GM21423 (cell line): ENCODE measurements at regions not wholly inside any gene's neighbourhood (a gene's known extent, or its start where the extent isn't known, plus 50 kb on each side); places are given as distances from the start of the nearest gene placed in this dataset.

Experiments used
- ATAC-seq: cut with Tn5 transposase; IDR thresholded peaks from one replicate; pipeline ENCODE4 v1.9.1; 2021; ENCODE audit warnings: mild to moderate bottlenecking, moderate library complexity; ENCODE audit not compliant: unreplicated experiment

GRCh38 chr6:17047889-17048288 lies 54.0 kb upstream of the STMND1 start:
- no peak for ATAC-seq

- ATAC-seq, result no peak
Measured at GRCh38 chr6:17045581-17046322, 56.1 kb upstream of the STMND1 start.

DNA sequence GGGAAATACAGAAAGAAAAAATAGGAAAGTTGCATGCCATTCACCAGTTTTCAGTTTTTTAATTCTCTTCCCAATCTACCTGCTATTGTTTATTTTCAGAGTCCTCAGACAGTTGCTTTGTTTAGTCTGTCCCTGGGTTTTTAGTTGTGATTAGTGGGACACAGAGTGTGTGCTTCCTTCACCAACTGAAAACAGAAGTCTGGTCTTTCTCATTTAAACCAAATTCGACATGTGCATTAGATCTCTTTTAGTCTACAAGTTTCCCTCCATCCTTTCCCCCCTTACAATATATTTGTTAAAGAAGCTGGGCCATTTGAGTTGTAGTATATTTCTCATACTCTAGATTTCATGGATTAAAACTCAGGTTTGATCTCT lies 58.7 kb upstream of the STMND1 start:
- no peak for ATAC-seq

DNA sequence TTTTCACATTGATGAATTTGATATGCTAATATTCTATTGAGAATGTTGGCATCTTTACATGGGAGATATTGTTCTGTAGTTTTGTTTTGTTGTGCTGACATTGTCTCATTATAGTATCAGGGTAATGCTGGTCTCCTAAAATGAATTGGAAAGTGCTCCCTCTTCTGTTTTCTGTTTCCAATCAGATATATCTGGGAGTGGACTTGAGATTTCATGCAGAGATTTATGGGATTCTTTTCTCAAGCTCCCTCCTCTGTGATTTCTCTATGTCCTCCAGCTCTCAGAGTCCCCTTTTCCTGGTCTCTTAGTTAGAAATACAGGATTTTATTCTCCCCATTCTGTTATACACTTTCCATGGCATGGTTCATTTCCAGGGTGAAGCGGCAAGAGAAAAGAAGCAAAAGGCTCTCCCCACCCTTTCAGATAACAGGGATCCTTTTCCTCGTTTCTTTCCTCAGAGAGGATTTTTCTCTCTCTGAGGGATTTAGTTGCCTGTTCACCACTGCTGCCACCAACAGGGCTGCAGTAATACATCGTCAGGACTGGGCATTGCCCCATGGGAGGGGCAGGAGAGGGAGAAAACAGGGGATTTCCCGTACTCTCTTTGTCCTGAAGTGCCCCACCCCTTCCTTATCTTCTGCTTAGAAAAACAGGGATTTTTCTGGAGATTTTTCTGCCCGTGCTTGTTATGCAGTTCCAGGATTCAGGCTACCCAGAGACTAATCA lies 59.3 kb upstream of the STMND1 start:
- no peak for ATAC-seq

DNA sequence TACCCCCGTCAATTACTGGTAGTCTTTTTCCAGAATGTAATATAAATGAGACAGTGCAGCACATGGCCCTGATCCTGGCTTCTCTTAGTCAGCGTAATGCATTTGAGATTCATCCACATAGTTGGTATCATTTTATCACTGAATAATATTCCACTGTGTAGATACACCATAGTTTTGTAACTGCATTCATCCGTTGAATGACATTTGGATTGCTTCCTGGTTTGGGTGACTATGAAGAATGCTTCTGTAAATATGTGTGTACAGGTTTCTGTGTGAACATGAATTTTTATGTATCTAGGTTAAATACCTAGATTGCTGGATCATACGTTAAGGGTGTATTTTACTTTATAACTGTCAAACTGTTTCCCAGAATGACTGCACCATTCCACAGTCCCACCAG lies 62.6 kb upstream of the STMND1 start:
- ATAC-seq, result no peak

DNA sequence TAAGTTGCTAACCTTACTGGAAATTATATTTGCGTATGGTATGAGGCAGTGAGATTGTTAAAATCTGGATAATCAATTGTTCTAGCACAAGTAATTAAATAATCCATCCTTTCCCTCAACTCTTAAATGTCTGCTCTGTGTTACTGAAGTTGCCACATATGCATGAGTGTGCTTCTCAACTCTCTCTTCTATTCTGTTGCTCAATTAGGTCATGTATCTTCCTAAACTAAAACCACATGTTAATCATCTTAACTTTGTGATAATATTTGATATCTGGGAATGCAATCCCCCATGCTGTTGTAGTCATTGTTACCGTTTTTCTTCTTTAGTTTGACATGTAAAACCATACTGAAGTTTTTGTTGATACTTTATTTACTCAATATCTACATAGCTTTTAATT lies 63.5 kb upstream of the STMND1 start:
- ATAC-seq, result no peak

DNA sequence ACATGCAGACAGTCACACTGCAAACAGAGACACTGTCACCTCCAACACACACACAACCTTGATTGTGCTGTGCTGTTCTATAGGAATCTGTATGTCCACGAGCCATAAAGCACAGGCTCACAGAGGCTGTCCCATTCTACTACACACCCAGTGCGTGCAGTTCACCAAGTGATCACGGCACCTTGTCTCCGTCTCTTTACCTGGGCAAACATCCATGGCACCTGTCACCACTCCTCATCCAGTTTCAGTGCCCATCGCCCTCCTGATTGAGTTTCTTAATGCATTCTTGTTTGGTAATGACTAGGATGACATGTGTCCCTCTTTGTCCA lies 65.8 kb upstream of the STMND1 start:
- no peak for ATAC-seq

- no peak for ATAC-seq
Measured at GRCh38 chr6:17035257-17036064, 66.4 kb upstream of the STMND1 start.

DNA sequence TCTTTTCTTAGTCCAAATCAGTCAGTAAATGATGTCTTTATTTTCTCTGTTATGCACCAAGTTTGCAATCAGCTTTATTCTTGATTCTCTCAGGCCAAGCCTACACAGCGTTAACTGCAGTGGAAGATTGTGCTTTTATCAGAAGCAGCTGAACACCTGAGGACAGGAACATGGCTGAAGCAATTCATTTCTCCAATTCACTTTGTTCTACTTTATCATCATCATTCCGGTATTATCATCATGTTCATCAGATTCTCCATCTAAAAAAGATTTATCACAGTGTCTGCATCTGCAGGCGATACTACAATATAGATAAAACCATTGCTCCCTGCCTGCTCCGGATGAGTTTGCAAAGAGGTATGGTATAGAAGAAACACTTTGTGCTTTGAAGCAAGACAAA lies 68.1 kb upstream of the STMND1 start:
- no peak for ATAC-seq

GRCh38 chr6:17032988-17033634 lies 68.7 kb upstream of the STMND1 start:
- no peak for ATAC-seq

- no peak for ATAC-seq
Measured at GRCh38 chr6:17032590-17032987, 69.3 kb upstream of the STMND1 start.

DNA sequence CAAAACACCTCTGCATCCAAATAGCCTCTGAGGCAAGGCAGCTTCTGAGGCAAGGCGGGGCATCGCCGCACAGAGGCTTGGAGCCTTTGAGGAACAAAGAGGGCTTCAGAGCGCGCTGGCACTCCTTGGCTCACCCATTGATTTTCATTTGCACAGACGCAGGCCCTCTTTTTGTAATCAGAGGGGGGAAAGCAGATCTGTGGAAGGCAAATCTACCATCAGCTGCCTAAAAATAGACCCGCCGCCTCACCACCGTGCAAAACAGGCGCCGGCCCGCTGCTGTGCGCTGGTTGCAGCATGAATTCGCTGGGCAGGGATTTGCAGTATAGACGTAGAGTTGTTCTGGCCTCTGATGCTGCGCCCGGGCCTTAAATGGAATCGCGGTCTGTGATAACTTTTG lies 69.9 kb upstream of the STMND1 start:
- ATAC-seq, result no peak

DNA sequence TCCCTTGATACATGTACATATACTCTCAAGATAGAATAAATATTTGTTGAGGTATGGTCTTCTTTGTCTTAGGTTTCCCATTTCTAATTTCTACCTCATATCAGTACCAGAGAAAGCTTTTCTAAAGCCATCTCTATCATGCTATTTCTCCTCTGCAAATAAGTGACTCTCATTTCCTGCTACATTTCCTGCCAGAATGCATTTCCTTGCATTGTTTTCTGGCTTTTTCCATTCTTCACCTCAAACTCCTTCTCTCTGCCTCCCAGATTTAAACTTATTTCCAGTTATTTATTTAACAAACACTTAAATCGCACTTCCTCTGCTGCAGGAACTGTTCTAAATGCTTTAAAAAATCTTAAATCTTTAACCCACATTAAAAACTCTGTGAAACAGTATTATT lies 74.4 kb upstream of the STMND1 start:
- ATAC-seq, result no peak

DNA sequence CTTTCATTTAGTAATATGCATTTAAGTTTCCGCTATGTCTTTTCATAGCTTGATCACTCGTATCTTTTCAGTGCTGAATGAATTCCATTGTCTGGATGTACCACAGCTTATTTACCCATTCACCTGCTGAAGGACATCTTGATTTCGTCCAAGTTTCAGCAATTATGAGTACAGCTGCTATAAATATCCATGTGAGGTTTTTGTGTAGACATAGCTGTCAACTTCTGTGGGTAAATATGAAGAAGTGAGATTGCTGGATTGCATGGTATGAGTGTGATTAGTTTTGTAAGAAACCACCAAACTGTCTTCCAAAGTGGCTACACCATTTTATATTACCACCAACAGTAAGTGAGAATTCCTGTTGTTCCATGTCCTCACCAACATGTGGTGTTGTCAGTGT lies 79.2 kb upstream of the STMND1 start:
- peak; percentile 44 for ATAC-seq

DNA sequence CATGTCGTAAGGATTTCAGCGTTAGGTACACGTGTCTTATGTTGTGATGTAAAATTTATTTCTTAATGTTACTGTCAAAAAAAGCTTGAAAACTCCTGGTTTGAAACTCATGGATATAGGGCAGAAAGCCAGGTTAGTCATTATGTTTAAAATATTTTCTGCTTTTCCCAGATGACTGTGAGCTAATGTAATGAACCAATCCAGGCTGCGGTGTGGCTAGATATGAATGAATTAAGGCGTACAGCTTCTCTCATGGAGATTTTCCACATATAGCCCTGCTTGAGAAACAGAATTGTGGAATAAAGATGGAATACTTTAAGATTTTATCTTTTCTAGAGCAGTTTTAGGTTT lies 80.3 kb upstream of the STMND1 start:
- ATAC-seq, result no peak

DNA sequence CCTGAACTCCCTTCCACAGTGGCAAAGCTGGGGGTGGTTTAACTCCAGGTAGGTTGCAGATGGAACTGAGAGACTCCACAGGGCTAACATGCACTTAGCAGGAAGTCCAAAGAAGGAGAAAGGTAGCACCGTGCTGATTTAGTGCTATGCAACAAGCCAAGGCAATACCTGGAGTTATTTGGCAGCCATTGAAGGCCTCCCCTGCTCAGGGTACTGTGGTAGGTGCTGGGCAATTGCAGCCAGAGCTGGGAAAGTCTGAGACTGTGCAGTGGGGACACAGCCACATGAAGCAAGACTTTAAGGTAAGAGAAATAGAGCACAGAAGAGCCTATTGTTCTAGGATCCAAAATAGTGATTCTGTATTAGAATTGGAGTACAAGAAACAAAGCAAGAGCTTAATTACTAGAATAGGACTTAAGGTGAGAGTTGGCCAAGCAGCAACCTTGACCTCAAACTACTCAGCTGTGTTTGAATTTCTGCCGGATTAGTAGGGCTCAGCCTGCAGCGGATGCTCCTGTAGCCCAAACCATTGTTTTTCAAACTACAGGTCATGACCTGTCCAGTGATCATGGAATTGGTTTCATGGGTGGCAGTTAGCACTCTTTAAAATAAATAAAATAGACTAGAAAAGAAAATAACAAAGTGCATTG lies 80.8 kb upstream of the STMND1 start:
- ATAC-seq, result no peak

GRCh38 chr6:17018425-17018824 lies 83.4 kb upstream of the STMND1 start:
- ATAC-seq, result no peak

- no peak for ATAC-seq
Measured at GRCh38 chr6:17017416-17017815, 84.4 kb upstream of the STMND1 start.

DNA sequence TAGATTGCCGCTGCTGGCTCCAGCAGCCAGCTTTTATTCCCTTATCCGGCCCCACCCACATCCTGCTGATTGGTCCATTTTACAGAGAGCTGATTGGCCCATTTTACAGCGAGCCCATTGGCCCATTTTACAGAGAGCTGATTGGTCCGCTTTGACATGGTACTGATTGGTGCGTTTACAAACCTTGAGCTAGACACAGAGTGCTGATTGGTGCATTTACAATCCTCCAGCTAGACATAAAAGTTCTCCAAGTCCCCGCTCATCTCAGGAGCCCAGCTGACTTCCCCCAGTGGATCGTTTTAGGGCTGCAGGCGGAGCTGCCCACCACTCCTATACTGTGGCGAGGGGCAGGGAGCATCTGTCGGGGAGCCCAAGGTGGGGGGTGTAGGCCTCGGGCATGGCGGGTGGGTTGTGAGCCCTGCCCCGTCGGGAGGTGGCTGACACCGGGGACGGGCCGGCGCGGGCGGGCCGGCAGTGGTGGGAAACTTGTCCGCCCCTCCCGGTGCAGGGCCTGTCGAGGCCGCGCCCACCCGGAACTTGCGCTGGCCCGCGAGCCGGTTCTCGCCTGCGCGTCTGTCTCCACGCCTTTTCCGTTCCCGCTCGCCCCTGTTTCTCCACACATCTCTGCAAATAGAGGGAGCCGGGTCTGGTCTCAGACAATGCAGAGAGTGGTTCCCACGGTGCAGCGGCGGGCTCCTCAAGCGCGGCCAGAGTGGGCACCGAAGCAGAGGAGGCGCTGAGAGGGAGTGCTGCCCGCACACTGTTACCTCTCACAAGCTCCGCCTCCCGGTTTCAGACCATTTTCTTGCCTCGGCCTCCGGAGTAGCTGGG lies 86.1 kb upstream of the STMND1 start:
- ATAC-seq, result no peak

GRCh38 chr6:17015144-17015543 lies 86.7 kb upstream of the STMND1 start:
- peak; percentile 89 for ATAC-seq
